ENCODE measurements at regions not wholly inside any gene's neighbourhood (a gene's known extent, or its start where the extent isn't known, plus 50 kb on each side); places are given as distances from the start of the nearest gene placed in this dataset.

DNA sequence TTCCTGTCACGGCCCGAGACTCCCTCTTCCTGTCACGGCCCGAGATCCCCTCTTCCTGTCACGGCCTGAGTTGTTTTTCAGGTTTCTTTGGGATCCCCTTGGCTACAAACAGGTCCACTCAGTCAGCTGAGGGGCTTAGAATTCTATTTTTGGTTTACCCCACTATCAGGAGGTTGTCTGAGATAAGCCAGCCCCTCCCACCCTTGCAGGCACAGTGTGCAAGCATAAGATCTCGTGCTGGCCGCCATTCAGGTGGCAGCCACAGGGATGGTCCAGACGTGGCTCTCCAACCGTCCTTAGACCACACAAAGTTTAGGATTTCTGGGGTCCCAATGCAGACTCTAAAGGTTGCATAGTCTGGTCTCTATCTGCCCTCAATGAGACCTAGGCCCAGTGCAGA lies 186.0 kb upstream of the PLCXD1 start:
- peak; percentile 9 for DNase-seq

All from central memory CD4-positive, alpha-beta T cell (primary cell).